ENCODE measurements at regions not wholly inside any gene's neighbourhood (a gene's known extent, or its start where the extent isn't known, plus 50 kb on each side); places are given as distances from the start of the nearest gene placed in this dataset.

DNA sequence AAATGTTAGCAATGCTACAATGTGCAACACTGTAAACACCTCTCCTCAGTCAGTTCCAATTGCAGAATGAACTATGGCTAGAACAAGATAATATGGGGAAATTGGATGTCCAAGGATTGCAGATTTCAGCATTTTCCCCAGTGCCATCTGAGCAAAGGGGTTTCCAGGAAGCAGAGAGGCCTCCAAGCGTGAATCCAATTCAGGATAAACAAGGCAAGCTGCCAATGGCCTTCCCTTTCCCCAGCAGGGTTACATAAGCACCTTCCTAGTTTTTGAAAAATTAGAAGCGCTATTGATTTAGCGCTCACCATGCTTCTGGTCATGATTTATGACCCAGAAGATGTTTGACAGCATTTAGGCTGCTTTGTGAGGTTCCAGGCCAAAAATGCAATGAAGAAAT lies 223.0 kb upstream of the GATB start:
- TF ChIP-seq, protein P1, sequence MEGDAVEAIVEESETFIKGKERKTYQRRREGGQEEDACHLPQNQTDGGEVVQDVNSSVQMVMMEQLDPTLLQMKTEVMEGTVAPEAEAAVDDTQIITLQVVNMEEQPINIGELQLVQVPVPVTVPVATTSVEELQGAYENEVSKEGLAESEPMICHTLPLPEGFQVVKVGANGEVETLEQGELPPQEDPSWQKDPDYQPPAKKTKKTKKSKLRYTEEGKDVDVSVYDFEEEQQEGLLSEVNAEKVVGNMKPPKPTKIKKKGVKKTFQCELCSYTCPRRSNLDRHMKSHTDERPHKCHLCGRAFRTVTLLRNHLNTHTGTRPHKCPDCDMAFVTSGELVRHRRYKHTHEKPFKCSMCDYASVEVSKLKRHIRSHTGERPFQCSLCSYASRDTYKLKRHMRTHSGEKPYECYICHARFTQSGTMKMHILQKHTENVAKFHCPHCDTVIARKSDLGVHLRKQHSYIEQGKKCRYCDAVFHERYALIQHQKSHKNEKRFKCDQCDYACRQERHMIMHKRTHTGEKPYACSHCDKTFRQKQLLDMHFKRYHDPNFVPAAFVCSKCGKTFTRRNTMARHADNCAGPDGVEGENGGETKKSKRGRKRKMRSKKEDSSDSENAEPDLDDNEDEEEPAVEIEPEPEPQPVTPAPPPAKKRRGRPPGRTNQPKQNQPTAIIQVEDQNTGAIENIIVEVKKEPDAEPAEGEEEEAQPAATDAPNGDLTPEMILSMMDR (IDR thresholded peaks at IDR 0.05; ENCODE audit: low read length): no peak
- TF ChIP-seq EZH2 (optimal IDR thresholded peaks at IDR 0.05; ENCODE audit: low read depth, low read length) (no peak), EZH2phosphoT487 (IDR thresholded peaks at IDR 0.05; ENCODE audit: low read length) (no peak)
